Loucy (cell line): ENCODE measurements at regions not wholly inside any gene's neighbourhood (a gene's known extent, or its start where the extent isn't known, plus 50 kb on each side); places are given as distances from the start of the nearest gene placed in this dataset.

Experiments
- H2AFZ ChIP-seq: fragments of 200-600 bp; sonication (generic); 2 replicates; pipeline ENCODE4 v1.6.0; 2016; ENCODE audit warnings: antibody characterized with exemption, mild to moderate bottlenecking, low read length, moderate library complexity
- H3F3A ChIP-seq: fragments of 200-600 bp; 2 replicates; pipeline ENCODE4 v1.6.0; 2016; ENCODE audit warnings: antibody characterized with exemption, low read depth, mild to moderate bottlenecking
- H3K27me3 ChIP-seq: fragments of 200-600 bp; sonication (generic); 2 replicates; pipeline ENCODE4 v1.6.1; 2014; ENCODE audit warnings: low read length, mild to moderate bottlenecking; ENCODE audit not compliant: insufficient read depth, poor library complexity, severe bottlenecking
- H3K36me3 ChIP-seq: fragments of 200-600 bp; sonication (generic); 2 replicates; pipeline ENCODE4 v1.6.1; 2016; ENCODE audit warnings: low read length; ENCODE audit not compliant: insufficient read depth
- H3K4me1 ChIP-seq: fragments of 200-600 bp; sonication (generic); 2 replicates; pipeline ENCODE4 v1.5.1; 2014; ENCODE audit warnings: low read length, mild to moderate bottlenecking; ENCODE audit not compliant: insufficient read depth, poor library complexity, severe bottlenecking
- H3K4me2 ChIP-seq: fragments of 200-600 bp; sonication (generic); 2 replicates; pipeline ENCODE4 v1.6.0; 2014; ENCODE audit warnings: antibody characterized with exemption, low read length, low read depth, mild to moderate bottlenecking; ENCODE audit not compliant: poor library complexity, severe bottlenecking
- H3K4me3 ChIP-seq: fragments of 200-600 bp; sonication (generic); 2 replicates; pipeline ENCODE4 v1.5.1; 2014; ENCODE audit warnings: low read length, mild to moderate bottlenecking, mixed read lengths; ENCODE audit not compliant: poor library complexity, severe bottlenecking
- H3K79me2 ChIP-seq: fragments of 200-600 bp; sonication (generic); 2 replicates; pipeline ENCODE4 v1.6.1; 2014; ENCODE audit warnings: low read length; ENCODE audit not compliant: insufficient read depth
- H3K9ac ChIP-seq: fragments of 200-600 bp; sonication (generic); 2 replicates; pipeline ENCODE4 v1.6.0; 2014; ENCODE audit warnings: mild to moderate bottlenecking, low read depth, low read length, moderate library complexity; ENCODE audit not compliant: poor library complexity, severe bottlenecking
- H3K9me2 ChIP-seq: fragments of 200-600 bp; sonication (generic); replicated peaks from 2 replicates; pipeline ENCODE4 v1.6.1; 2016; ENCODE audit warnings: low read depth, low read length, mixed read lengths
- H3K9me3 ChIP-seq: fragments of 200-600 bp; sonication (generic); 2 replicates; pipeline ENCODE4 v1.6.1; 2014; ENCODE audit warnings: mild to moderate bottlenecking, antibody characterized with exemption, low read length, low read depth; ENCODE audit not compliant: insufficient read depth
- H4K20me1 ChIP-seq: fragments of 200-600 bp; sonication (generic); 2 replicates; pipeline ENCODE4 v1.6.0; 2014; ENCODE audit warnings: antibody characterized with exemption, low read length, mild to moderate bottlenecking; ENCODE audit not compliant: insufficient read depth, poor library complexity, severe bottlenecking
- CTCF ChIP-seq: fragments of 200-600 bp; sonication (generic); conservative IDR thresholded peaks from 2 replicates; pipeline ENCODE4 v1.5.1; 2014; ENCODE audit warnings: mild to moderate bottlenecking, antibody characterized with exemption, low read length
- EZH2phosphoT487 ChIP-seq: fragments of 200-600 bp; IDR thresholded peaks from 2 replicates; pipeline ENCODE4 v1.6.1; 2018; ENCODE audit warnings: antibody characterized with exemption, mild to moderate bottlenecking, moderate library complexity, borderline replicate concordance

DNA sequence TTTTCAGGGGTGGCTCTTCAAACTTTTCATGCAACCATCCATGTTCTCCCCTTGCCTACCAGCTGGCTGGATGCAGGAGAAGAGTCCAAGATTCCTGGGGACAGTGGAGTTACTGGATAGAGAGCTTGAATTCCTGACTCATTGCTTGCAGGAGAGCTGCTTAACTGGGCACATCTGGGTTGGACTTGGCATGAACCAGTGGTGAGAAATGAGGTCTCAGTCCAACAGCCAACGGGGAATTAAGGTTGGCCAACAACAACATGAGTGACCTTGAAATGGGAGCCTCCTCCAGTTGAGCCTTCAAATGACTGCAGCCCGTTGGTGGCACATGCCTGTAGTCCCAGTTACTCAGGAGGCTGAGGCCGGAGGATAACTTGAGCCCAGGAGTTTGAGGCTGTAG is 58.1 kb upstream of the OPN4 start:
- H3F3A ChIP-seq: no peaks in the 10 kb centered on the region
- no peak overlapping the region for H2AFZ ChIP-seq
- H4K20me1 ChIP-seq: no peaks in the 10 kb centered on the region
- H3K79me2 ChIP-seq: no peaks in the 10 kb centered on the region
- H3K36me3 ChIP-seq: no peaks in the 10 kb centered on the region
- H3K9ac ChIP-seq: no peak overlapping the region
- H3K4me1 ChIP-seq: no peaks in the 10 kb centered on the region
- no peak overlapping the region for H3K4me2 ChIP-seq
- H3K9me3 ChIP-seq: no peaks in the 10 kb centered on the region
- no peak overlapping the region for H3K4me3 ChIP-seq
- TF ChIP-seq EZH2phosphoT487: no peak
- TF ChIP-seq CTCF: no peak
- H3K27me3 ChIP-seq: no peaks in the 10 kb centered on the region
- H3K9me2 ChIP-seq: no peaks in the 10 kb centered on the region

DNA sequence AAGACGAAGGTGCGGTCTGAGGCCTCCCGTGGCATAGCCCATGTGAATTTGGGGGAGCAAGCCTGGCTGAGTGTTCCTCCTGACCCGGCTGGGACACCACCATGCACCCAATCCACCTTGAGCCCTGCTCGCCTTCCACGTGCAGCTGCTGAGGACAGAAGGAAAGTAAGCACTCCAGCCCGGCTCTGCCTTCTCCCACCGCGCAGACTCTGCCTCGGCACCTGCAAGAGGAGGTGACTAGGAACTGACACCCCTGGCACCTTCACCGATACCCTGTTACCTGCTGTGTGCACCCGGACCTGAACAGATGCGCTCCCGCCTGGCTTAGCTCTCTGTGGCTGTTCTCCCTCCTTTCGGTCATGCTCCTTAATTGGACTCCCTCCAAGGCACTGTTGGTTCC is 57.0 kb upstream of the OPN4 start:
- Histone ChIP-seq H3K4me2 (no peak overlapping the region), H3K79me2 (no peaks in the 10 kb centered on the region), H3K27me3 (no peaks in the 10 kb centered on the region), H2AFZ (no peak overlapping the region), H3K9ac (no peak overlapping the region), H4K20me1 (no peaks in the 10 kb centered on the region), H3K36me3 (no peaks in the 10 kb centered on the region), H3K4me1 (no peaks in the 10 kb centered on the region), H3K4me3 (no peak overlapping the region), H3F3A (no peaks in the 10 kb centered on the region), H3K9me3 (no peaks in the 10 kb centered on the region), H3K9me2 (no peaks in the 10 kb centered on the region)
- TF ChIP-seq EZH2phosphoT487 (no peak), CTCF (no peak)

DNA sequence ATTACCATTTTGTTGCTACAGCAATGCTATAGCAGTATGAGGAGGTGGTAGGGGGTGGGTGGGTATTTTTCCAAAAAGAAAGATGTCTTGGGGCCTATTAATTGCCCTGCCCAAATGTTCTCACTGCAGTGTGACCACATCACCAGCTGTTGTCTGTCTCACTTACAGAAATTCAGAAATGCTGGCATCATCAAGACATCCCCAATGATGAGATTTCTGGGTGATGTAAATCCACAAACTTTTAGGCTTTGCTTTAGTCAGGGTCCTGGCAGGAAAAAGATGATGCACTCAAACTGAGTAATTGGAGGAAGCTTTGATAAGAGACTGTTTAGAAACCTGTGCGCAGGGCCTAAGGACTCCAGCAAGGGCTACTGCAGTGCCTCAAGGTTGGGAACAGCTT is 56.2 kb upstream of the OPN4 start:
- Histone ChIP-seq H3K27me3 (no peaks in the 10 kb centered on the region), H3K4me1 (no peaks in the 10 kb centered on the region), H4K20me1 (no peaks in the 10 kb centered on the region), H3K4me2 (no peak overlapping the region), H3K9me2 (no peaks in the 10 kb centered on the region), H3K9ac (no peak overlapping the region), H3K36me3 (no peaks in the 10 kb centered on the region), H3K79me2 (no peaks in the 10 kb centered on the region), H3F3A (no peaks in the 10 kb centered on the region), H2AFZ (no peak overlapping the region), H3K4me3 (no peak overlapping the region), H3K9me3 (no peaks in the 10 kb centered on the region)
- no peak for TF ChIP-seq EZH2phosphoT487
- no peak for TF ChIP-seq CTCF
